ENCODE measurements at regions not wholly inside any gene's neighbourhood (a gene's known extent, or its start where the extent isn't known, plus 50 kb on each side); places are given as distances from the start of the nearest gene placed in this dataset.

- WGBS, 2 donors (ENCODE audit: low coverage in 1 of 2): 60 to 67% methylated on average over 1 of the region's 1 CpG
- Histone ChIP-seq H3K9me3 (no peaks in the 10 kb centered on the region), H3K4me3 (no peak overlapping the region), H3K4me1 (peaks cover 0 to 5% (median 0%) of the 10 kb centered on the region in 3 donors), H3K36me3 (no peaks in the 10 kb centered on the region), H3K27ac (no peak overlapping the region), H3K27me3 (no peaks in the 10 kb centered on the region)
- ATAC-seq: no peak
- no peak for TF ChIP-seq POLR2AphosphoS5 (IDR thresholded peaks at IDR 0.05)
- TF ChIP-seq CTCF (IDR thresholded peaks at IDR 0.05): no peak
- TF ChIP-seq EP300 (IDR thresholded peaks at IDR 0.05): no peak
- TF ChIP-seq POLR2A (IDR thresholded peaks at IDR 0.05): no peak
These were observed 71.7 kb upstream of the MROH9 start for GRCh38 chr1:170863621-170864020.

GRCh38 chr1:170864238-170864637 lies 71.1 kb upstream of the MROH9 start:
- no peak overlapping the region for H3K4me3 ChIP-seq
- 30 to 51% methylated on average over 3 of the region's 3 CpGs for whole genome bisulfite sequencing, 2 donors (ENCODE audit: low coverage in 1 of 2)
- no peak for TF ChIP-seq POLR2AphosphoS5 (IDR thresholded peaks at IDR 0.05)
- no peak for TF ChIP-seq EP300 (IDR thresholded peaks at IDR 0.05)
- TF ChIP-seq POLR2A (IDR thresholded peaks at IDR 0.05): no peak
- no peak for TF ChIP-seq CTCF (IDR thresholded peaks at IDR 0.05)
- H3K9me3 ChIP-seq: no peaks in the 10 kb centered on the region
- no peak overlapping the region for H3K27ac ChIP-seq
- H3K4me1 ChIP-seq: peaks cover 0 to 5% (median 0%) of the 10 kb centered on the region in 3 donors
- ATAC-seq: peak; percentile 34
- H3K27me3 ChIP-seq: no peaks in the 10 kb centered on the region
- no peaks in the 10 kb centered on the region for H3K36me3 ChIP-seq

- H3K4me3 ChIP-seq: no peak overlapping the region
- H3K4me1 ChIP-seq: peaks cover 0 to 5% (median 0%) of the 10 kb centered on the region in 3 donors
- 33 to 39% methylated on average over 2 of the region's 2 CpGs for WGBS, 2 donors (ENCODE audit: low coverage in 1 of 2)
- ATAC-seq: no peak
- H3K36me3 ChIP-seq: no peaks in the 10 kb centered on the region
- TF ChIP-seq EP300 (IDR thresholded peaks at IDR 0.05): no peak
- TF ChIP-seq POLR2AphosphoS5 (IDR thresholded peaks at IDR 0.05): no peak
- no peak for TF ChIP-seq POLR2A (IDR thresholded peaks at IDR 0.05)
- H3K27ac ChIP-seq: no peak overlapping the region
- H3K27me3 ChIP-seq: no peaks in the 10 kb centered on the region
- no peaks in the 10 kb centered on the region for H3K9me3 ChIP-seq
These were observed 70.3 kb upstream of the MROH9 start for GRCh38 chr1:170864876-170865538.

GRCh38 chr1:170866646-170867045 lies 68.7 kb upstream of the MROH9 start:
- TF ChIP-seq EP300 (IDR thresholded peaks at IDR 0.05) (no peak), POLR2AphosphoS5 (IDR thresholded peaks at IDR 0.05) (no peak), POLR2A (IDR thresholded peaks at IDR 0.05) (no peak), CTCF (IDR thresholded peaks at IDR 0.05) (no peak)
- ATAC-seq: no peak
- WGBS, 2 donors (ENCODE audit: low coverage in 1 of 2): 8 to 29% methylated on average over 1 of the region's 1 CpG
- no peaks in the 10 kb centered on the region for H3K27me3 ChIP-seq
- no peaks in the 10 kb centered on the region for H3K9me3 ChIP-seq
- H3K4me1 ChIP-seq: peaks cover 0 to 5% (median 0%) of the 10 kb centered on the region in 3 donors
- no peak overlapping the region for H3K27ac ChIP-seq
- H3K36me3 ChIP-seq: no peaks in the 10 kb centered on the region
- no peak overlapping the region for H3K4me3 ChIP-seq

- WGBS, 2 donors (ENCODE audit: low coverage in 1 of 2): 64 to 68% methylated on average over 3 of the region's 3 CpGs
- H3K4me1 ChIP-seq: no peaks in the 10 kb centered on the region
- TF ChIP-seq POLR2AphosphoS5 (IDR thresholded peaks at IDR 0.05) (no peak), CTCF (IDR thresholded peaks at IDR 0.05) (no peak), POLR2A (IDR thresholded peaks at IDR 0.05) (no peak), EP300 (IDR thresholded peaks at IDR 0.05) (no peak)
- H3K27me3 ChIP-seq: no peaks in the 10 kb centered on the region
- no peak for ATAC-seq
- no peak overlapping the region for H3K4me3 ChIP-seq
- no peaks in the 10 kb centered on the region for H3K36me3 ChIP-seq
- no peak overlapping the region for H3K27ac ChIP-seq
- no peaks in the 10 kb centered on the region for H3K9me3 ChIP-seq
These were observed 63.5 kb upstream of the MROH9 start for GRCh38 chr1:170871868-170872267.
